ENCODE measurements at regions not wholly inside any gene's neighbourhood (a gene's known extent, or its start where the extent isn't known, plus 50 kb on each side); places are given as distances from the start of the nearest gene placed in this dataset.
"Not testable (repeated sequence)": the region's sequence is repeated elsewhere in the genome, so short reads cannot be mapped to it uniquely, and the experiment has no call there.

DNA sequence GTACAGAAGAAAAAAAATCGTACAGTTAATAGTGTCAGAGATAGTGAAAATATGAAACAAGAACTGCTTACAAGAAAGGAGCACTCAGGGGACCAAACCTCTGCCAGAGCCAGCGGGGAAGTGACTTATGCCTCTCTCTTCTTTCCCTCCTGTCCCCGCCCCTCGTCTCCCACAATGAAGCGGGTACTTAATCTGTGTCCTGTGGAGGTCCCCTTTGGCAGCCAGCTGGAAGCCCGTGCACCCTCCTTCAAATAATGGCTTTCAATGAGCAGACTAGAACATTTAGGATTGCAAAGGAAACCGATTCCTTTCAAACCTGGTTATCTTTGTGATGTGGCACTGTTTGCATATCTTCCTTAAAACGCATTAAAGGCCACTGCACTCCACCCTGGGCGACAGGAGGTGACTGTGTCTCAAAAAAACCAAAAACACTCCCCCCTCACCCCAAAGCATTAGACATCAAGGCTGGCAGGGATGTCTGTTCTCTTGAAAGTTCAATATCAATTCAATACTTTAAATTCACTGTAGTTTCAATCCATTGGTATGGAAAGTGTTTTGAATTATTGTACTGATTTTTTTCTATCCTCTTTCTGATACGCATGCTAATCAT, 51.7 kb downstream of the PPIAL4C start:
- DNase-seq (ENCODE audit: low spot score) = not testable (repeated sequence)

- DNase-seq (ENCODE audit: low spot score) = peak; percentile 85
These were observed 52.9 kb downstream of the PPIAL4C start for GRCh38 chr1:149636286-149637122.

DNA sequence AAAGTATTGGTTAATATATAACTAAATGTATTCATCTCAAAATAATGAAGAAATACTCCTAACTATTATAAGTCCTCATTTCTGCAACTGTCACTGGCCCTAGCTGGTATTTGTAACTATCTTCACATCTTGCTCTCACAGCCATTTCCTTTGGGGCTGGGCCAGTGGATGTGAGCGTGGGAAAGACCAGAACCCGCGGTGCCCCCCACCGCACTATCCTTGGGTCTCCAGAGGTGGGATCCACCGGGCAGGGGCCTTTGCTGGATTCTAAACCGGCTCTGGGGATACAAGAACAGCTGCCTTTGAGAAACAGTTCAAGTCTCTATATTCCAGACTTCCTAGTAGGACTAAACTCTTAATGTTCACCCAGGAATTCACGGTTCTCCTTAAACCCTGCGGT, 54.8 kb downstream of the PPIAL4C start:
- DNase-seq (ENCODE audit: low spot score) = not testable (repeated sequence)

- DNase-seq (ENCODE audit: low spot score) = not testable (repeated sequence)
These were observed 55.4 kb downstream of the PPIAL4C start for GRCh38 chr1:149638901-149639658.

DNA sequence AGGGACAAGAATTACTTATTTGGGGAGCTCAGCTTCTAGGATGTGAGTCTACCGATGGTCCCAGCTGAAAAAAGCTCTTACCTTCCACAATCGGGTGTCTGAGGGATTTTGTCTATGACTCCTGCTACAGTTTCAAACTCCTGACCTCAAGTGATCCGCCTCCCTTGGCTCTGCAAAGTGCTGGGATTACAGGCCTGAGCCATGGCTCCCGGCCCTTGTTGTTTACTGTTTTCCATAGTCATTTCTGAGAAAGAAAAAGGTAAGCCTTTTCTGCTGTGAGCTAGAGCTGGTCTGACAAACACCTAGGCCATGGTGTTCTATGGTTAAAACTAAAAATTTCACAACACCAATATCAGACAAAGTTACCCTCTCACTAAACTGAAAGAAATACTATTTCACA, 57.5 kb downstream of the PPIAL4C start:
- not testable (repeated sequence) for DNase-seq (ENCODE audit: low spot score)

DNA sequence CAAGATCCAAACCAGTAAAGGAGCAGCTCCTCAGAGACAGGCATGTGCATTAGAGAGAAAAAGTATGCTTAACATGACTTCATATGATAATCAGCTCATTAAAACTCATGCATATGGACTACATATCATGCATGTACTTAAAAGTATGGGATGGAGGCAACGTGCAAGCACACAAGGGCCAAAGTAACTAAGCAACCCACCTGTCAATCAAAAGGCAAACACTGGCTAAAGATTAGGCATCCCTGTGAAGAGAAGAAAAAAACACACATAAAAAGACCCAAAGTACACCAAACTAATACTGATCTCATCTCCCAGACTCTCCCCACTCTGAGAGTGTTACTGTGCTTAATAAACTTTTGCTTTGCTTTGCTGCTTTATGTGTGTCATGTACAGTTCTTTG, 61.2 kb downstream of the PPIAL4C start:
- DNase-seq (ENCODE audit: low spot score) = not testable (repeated sequence)

GRCh38 chr1:149646360-149647017, 62.8 kb downstream of the PPIAL4C start:
- DNase-seq (ENCODE audit: low spot score) = not testable (repeated sequence)

- not testable (repeated sequence) for DNase-seq (ENCODE audit: low spot score)
These were observed 63.3 kb downstream of the PPIAL4C start for GRCh38 chr1:149647018-149647373.

DNA sequence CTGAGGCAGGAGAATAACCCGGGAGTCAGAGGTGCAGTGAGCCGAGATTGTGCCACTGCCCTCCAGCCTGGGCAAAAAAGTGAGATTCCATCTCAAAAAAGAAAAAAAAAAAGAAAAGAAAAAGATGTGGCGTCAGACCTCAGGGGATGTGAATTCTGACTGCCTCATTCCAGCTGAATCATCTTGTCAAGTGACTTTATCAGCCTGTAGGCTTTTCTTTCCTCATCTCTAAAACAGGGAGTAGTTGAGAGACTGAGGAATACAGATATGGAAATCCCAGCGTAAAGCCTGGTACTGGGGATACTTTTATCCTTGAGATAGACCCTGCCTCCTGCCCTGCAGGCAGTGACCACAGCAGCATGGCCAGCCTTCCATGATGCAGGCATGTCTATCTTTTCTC, 74.1 kb downstream of the PPIAL4C start:
- not testable (repeated sequence) for DNase-seq (ENCODE audit: low spot score)

DNA sequence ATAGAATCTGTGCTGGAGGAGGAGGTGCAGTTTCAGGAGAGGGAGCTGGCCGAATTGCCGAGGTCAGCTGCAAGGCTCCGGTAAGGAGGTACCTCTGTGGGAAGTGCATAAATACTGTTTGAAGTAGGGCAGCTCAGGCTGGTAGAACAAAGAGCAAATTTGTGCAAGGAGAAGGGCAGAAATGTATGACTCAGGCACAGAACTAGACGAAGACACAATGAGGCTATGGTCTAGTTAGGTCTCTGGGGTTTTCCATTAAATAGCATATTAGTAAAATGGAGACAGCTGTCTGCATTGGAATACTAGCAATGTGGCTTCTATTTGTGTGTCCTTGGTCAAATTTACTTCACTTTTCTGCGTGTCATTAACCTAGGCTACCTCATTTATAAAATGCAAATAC, 74.5 kb downstream of the PPIAL4C start:
- DNase-seq (ENCODE audit: low spot score) = not testable (repeated sequence)

- not testable (repeated sequence) for DNase-seq (ENCODE audit: low spot score)
These were observed 81.0 kb downstream of the PPIAL4C start for GRCh38 chr1:149664624-149665023.

DNA sequence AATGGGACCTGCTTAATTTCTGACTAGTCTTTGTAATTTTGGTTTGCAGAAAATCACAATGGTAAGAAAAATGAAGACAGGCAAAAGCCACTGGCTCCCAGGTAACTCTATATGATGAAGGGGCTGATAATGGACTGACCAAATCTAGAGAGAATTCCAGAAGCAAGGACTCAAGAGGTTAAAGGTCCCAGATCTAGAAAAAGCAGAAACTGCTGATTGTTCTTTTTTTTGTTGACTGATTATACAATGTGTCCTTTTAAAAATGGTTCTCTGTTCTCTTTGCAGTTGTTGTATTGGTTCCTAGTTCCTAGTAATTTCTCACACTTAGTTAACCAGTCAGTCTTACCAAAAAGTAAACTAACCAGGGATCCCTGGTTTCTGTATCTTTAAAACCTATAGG, 81.4 kb downstream of the PPIAL4C start:
- DNase-seq (ENCODE audit: low spot score) = not testable (repeated sequence)

DNA sequence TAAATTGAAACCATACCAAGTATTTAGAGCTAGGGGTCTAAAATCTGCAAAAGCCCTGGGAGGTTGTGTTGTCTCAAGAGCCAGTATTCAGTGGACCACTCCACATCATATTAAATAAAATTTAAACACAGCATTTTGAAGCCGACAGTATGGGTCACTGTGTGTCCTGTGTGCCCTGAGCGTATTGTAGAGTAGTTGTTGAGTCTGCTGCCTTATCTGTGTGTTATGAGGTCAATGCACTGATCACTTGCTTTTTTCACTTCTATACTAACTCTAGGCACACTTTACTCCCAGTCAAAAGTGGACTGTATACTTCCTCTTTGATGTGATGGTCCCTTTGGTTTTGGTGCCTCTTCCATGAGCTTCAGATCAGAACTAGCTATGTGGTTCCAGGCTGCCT, 81.9 kb downstream of the PPIAL4C start:
- not testable (repeated sequence) for DNase-seq (ENCODE audit: low spot score)

GRCh38 chr1:149673231-149673909, 89.7 kb downstream of the PPIAL4C start:
- not testable (repeated sequence) for DNase-seq (ENCODE audit: low spot score)

- not testable (repeated sequence) for DNase-seq (ENCODE audit: low spot score)
These were observed 91.3 kb downstream of the PPIAL4C start for GRCh38 chr1:149674921-149675320.

GRCh38 chr1:149677359-149677758, 93.7 kb downstream of the PPIAL4C start:
- not testable (repeated sequence) for DNase-seq (ENCODE audit: low spot score)

GRCh38 chr1:149686593-149687238, 95.8 kb upstream of the FCGR1A start:
- DNase-seq (ENCODE audit: low spot score) = not testable (repeated sequence)

- not testable (repeated sequence) for DNase-seq (ENCODE audit: low spot score)
These were observed 91.1 kb upstream of the FCGR1A start for GRCh38 chr1:149691399-149691798.

DNA sequence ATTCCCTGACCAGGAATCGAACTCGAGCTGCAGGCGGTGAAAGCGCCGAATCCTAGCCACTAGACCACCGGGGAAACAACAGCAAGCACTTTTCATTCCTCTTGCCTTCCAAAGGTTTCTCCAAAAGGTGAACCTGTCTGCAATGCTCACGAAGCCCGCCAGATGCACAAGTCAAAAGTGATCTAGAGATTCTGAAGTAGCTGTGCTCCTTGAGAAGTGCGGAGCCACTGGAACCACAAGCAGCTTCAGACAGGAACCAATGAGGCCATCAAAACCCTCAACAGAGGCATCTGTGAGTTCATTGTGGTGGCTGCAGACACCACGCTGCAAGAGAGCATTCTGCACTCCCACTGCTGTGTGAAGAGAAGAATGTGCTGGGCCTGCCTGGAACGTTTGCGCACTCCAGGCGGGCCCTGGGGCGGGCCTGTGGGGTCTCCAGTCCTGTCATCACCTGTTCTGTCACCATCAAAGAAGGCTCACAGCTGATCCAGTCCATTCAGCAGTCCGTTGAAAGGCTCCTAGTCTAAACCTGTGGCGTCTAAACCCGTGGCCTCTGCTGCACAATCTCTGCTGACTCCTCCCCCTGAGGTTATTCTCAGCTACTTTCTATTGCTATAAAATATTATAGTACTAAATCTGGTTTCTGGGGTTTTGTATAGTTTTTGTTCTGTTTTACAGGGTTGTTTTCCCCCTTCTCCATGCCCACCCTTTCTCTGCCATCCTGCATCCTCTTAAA, 89.5 kb upstream of the FCGR1A start:
- DNase-seq (ENCODE audit: low spot score) = not testable (repeated sequence)

GRCh38 chr1:149695066-149695465, 87.4 kb upstream of the FCGR1A start:
- not testable (repeated sequence) for DNase-seq (ENCODE audit: low spot score)

All from SK-N-DZ (cell line).